Nucleus accumbens (tissue), 56 donors: ENCODE measurements at regions not wholly inside any gene's neighbourhood (a gene's known extent, or its start where the extent isn't known, plus 50 kb on each side); places are given as distances from the start of the nearest gene placed in this dataset.
A peak's percentile ranks its signal among the peaks of the same experiment; 100 is the strongest.
"Not testable (repeated sequence)": the region's sequence is repeated elsewhere in the genome, so short reads cannot be mapped to it uniquely, and the experiment has no call there.

Source experiments
- DNase-seq, 56 donors: peaks; one replicate each; lab custom pipeline; 2025; lab: John Stamatoyannopoulos, UW

GRCh38 chr12:78331181-78331580, 500.5 kb downstream of the NAV3 start:
- no peak for DNase-seq

DNA sequence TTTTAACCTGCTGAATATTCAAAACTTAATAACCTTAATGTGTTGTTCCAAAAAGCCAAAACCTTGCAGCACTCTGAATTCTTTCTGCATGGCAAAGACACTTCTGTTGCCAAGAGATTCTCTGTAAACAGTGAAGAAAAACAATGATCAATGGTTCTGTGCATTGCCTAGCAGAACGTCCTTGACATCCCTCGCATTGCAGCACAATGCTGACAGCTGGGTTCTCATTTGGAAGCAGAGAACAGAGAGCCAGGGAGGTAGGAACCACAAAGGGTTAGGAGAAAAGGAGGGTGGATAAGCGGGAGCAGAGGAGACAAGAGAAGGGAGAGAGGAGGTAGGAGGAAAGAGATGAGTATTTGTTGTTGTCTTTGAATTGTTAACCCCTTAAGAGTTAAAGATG, 501.1 kb downstream of the NAV3 start:
- no peak for DNase-seq

DNA sequence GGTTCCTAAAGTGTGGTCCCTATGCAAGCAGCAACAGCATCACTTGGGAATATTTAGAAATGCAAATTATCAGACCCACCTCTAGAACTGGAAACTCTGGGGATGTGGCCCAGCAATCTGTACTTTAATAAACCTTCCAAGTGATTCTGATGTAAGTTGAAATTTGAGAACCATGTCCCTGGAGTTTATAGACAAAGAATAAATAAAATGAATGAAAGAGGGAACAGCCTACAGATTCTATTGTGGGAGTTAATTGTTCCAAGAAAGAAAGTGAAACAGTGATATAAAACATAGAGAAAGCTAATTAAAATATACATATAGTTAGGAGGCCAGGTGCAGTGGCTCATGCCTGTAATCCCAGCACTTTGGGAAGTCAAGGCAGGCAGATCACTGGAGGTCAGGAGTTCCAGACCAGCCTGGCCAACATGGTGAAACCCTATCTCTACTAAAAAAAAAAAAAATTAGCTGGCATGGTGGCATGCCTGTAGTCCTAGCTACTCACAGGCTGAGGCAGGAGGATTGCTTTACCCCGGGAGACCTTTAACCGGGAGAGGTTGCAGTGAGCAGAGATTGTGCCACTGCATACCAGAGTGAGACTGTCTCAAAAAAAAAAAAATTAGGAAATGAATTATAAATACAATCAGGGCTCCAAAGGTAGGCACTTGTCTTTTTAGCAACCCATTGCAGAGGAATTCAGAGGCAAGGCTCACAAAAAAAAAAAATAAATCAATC, 507.5 kb downstream of the NAV3 start:
- no peak for DNase-seq

DNA sequence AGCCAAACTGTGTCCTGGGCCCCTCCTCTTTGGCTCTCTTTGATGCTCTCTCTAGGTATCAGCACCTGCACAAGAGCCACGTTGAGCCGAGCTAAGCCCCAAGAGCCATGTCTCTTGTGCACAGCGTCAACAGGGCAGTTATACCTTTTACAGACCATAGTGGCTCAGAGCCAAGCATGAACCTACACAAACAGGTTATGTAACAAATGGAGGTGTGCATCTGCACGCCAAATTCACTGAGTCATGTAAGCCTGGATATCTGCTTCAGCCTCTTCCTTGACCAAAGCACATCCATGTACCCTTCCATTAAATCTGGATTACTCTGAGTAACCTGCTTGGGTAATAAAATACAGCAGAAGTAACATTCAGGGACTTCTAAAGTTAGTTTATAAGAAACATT, 509.7 kb downstream of the NAV3 start:
- DNase-seq = no peak

GRCh38 chr12:78343657-78344056, 513.0 kb downstream of the NAV3 start:
- no peak for DNase-seq

DNA sequence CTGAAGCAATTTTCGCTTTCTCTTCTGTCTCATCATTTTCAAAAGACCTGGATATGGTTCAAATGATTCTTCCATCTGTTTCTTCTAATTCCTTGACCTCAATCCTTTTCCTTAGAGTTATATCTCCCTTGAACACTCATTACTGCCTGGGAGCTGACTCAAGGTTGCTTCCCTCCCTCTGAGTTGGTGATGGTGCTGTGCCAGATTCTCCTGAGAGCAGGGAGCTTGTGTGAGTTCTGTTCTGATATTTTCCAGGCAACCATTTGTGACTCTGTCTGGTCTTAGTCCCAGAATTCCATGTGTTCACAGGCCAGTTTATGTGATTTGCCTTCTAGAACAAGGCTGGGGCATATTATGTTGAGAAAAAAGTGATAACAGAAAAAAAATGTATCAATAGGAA, 505.1 kb upstream of the SYT1 start:
- no peak for DNase-seq

DNA sequence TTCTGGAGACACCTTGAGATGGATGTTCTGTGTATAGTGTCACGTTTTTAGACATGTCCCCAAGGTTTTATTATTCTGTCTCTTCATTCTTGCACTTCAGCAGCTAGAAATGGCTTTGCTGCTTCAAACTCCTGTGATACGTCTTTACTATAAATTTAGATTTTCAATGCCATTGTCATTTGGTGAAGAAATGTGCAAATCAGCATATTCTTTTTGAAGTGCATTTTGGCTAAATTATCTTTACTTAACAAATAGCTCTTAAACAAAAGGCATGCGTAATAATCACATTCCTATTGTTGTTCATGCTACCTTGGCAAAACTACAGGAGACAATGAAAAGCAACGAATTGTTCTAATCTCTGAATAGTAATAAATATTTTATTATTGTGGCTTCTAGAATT, 502.9 kb upstream of the SYT1 start:
- DNase-seq = no peak

- DNase-seq = no peak
Measured at GRCh38 chr12:78371284-78371683, 493.3 kb upstream of the SYT1 start.

DNA sequence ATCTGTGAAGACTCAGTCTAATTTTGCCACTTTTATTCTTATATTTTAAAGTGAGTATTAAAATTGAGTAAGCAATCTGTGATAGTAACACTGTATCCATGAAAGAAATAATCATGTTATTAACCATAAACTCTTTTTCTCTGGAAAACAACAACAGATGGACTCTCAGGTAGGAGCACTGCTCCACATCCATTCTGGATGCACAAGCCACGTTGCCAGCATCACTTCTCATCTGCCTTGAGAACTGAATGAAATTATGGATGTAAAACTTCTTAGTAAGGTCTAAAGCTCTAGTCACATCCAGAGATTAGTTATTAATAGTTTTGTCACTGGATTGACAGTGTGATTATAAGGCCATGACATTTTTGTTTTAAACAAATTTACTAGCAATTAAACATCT, 489.1 kb upstream of the SYT1 start:
- DNase-seq = no peak

DNA sequence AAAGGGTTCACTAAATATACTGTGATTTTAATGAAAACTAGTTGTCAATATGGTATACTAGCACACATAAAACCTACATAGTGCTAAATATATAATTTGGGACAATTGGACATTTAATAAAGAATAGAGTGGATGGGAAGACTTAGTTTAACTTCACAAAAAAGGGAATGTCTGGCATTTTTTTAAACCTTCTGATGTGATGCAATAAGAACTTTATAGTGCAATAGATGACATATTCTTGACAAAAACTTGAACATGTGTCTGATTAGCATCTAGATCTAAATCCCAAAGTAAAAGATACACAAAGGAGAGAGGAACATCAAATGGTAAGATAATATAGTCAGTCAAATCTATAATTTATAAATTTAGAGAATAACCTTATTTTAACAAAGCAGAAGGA, 488.3 kb upstream of the SYT1 start:
- DNase-seq = no peak

DNA sequence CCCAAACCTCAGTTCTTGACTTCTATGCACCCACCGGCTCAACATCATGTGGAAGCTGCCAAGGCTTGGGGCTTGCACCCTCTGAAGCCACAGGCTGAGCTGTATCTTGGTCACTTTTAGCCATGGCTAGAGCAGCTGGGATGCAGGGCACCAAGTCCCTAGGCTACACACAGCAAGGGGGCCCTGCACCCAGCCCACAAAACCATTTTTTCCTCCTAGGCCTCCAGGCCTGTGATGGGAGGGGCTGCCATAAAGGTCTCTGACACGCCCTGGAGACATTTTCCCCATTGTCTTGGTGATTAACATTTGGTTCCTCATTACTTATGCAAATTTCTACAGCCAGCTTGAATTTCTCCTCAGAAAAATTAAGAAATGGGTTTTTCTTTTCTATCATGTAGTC, 485.5 kb upstream of the SYT1 start:
- not testable (repeated sequence) for DNase-seq

DNA sequence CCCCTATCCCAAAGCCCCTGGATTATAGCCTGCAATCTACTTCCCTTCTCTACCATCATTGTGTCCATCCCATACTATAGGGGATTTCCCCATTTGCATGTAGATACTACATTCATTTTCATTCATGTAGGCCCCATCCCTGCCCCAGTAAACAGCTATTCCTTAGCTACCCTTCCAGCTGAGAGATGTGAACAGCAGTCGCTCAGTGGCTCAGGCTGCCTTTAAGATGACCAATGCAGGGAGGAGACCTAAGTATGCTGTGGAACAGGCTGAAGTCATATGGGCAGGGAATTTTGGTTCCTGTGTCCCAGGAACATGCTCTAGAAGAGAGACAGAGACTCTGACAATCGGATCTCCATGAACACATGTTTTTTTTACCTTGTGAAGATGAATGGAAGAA, 481.2 kb upstream of the SYT1 start:
- DNase-seq = no peak

GRCh38 chr12:78384541-78384940, 480.0 kb upstream of the SYT1 start:
- DNase-seq = no peak

- DNase-seq = no peak
Measured at GRCh38 chr12:78385541-78385940, 479.0 kb upstream of the SYT1 start.

GRCh38 chr12:78386871-78387270, 477.7 kb upstream of the SYT1 start:
- DNase-seq = no peak

GRCh38 chr12:78387721-78388120, 476.9 kb upstream of the SYT1 start:
- no peak for DNase-seq

GRCh38 chr12:78388461-78388860, 476.1 kb upstream of the SYT1 start:
- no peak for DNase-seq

DNA sequence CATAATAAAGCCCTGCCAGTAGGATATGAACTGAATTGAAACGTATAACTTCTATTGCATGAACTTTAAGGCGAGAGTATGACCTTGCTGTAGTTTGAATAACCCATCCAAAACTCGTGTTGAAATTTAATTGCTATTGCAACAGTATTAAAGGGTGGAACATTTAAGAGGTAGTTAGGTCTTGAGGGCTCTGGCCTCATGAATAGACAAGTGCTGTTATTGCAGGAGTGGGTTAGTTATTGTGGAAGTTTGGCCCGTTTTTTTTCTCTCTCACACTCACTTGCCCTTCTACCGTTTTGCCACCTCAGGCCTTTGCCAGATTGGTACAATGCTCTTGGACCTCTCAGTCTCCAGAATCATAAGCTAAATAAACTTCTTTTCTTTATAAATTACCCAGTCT, 473.7 kb upstream of the SYT1 start:
- DNase-seq = no peak

DNA sequence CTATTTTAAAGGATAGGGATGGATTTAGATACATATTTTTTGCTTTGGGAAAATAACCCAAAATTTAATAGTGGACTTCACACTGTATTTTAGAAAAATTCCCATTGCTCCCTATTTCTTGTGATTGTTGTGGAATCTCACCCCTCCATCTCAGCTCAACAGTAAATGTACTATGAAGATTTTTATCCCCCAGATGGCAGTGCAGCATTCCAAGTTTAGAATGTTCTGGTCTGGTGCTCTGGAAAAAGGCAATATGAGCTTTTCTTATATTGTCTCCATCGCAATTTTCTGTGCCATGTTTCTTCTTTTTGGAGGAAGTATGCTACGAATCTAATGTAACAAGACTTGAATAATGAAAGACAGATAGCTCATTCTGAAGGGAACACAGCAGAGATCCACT, 471.7 kb upstream of the SYT1 start:
- peak in 3 of 56 donors; percentile 1 to 3 (median 2) for DNase-seq

- no peak for DNase-seq
Measured at GRCh38 chr12:78395961-78396360, 468.6 kb upstream of the SYT1 start.

DNA sequence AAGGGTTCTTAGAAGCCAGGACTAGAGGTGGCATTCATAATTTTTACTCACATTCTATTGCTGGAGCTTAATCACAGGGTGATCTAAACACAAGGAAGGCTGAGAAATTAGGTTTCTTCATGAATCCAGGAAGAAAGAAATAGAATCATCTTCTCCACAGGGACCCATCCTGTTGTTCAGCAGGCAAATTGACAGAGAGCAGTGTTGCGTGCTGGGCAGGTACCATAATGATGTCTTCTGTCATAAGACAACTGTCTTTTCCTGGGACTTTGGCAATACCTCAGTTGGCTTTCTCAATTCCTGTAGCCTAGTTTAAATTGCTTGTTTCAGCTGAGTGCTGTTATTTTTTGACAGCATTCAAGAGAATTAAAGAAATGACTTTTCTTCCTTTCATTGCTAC, 468.0 kb upstream of the SYT1 start:
- no peak for DNase-seq

GRCh38 chr12:78398750-78399149, 465.8 kb upstream of the SYT1 start:
- DNase-seq = no peak
